T-helper 9 cell (primary cell): ENCODE measurements at regions not wholly inside any gene's neighbourhood (a gene's known extent, or its start where the extent isn't known, plus 50 kb on each side); places are given as distances from the start of the nearest gene placed in this dataset.
"Not testable (repeated sequence)": the region's sequence is repeated elsewhere in the genome, so short reads cannot be mapped to it uniquely, and the experiment has no call there.

Source experiments
- DNase-seq: peaks from one replicate; pipeline ENCODE4 v3.0.0-alpha.2; 2020

DNA sequence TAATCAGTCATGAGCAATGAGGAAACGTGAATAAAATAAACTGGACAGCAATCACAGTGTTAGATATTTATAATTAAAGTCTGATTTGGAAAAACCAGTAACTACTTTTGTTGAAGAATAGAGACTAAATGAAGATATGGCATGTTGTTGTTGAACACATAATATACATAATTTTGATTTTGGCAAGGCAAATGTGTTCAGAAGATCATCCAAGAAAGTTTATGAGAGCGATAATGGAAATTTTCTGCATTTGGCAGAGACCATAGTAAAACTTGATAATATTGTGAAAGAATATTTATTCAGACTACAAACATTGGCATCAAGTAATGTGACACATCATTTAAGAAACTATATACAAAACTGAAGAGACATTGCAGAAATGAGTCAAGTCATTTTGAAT is 620.7 kb downstream of the TMA16 start:
- DNase-seq, result no peak

DNA sequence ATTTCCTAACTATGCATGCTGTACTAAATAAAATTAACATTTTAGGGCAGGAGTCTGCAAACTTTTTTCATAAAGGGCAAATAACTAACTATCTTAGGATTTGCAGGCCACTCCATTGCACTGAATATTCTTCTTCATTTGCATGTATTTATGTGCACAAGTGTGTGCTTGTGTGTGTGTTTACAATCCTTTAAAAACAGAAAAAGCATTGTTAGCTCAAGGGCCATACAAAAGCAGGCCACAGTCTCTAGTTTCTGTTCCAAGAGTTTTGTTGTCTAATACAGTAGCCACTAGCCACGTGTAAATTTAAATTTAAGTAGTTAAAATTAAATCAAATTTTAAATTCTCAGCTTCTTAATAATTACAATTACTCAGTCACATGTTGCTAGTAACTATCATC is 621.8 kb downstream of the TMA16 start:
- no peak for DNase-seq

DNA sequence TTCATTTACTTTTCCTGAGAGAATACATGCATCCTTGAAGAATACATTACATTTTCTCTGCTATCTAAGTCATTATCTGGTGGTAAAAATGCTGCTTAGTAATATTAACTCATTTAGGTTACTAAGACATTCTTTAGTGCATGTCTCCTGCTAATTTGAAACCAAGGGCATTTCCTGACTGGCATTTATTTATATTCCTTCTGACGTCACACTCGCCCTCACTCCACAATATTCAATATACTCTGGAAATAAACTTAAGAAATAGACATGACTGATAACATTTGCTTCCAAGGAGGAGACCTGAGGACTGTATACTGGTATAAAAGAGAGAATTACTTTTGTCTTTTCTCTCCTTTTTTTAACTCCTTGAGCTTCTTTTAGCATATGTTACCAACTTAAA is 619.5 kb upstream of the SMIM31 start:
- DNase-seq, result no peak

DNA sequence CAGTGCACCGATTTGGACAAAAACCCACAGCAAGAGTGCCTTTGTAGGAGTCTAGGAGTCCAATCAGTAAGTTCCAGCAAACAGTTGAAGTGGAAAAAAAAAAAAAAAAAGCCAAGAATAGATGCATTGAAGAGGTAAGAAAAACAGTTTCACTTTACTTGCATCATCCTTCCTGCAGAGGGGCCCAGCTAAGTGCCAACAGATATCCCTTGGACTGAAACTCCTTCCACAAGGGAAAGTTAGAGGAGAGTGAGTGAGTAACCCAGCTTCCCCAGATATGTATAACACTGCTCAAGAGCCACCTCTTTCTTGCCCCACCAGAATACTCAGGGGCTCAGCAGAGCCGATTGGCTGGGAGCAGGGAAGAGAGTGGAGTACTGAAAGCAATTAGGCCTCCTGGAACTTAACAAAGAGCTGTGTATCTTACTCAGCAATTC is 617.7 kb upstream of the SMIM31 start:
- no peak for DNase-seq

DNA sequence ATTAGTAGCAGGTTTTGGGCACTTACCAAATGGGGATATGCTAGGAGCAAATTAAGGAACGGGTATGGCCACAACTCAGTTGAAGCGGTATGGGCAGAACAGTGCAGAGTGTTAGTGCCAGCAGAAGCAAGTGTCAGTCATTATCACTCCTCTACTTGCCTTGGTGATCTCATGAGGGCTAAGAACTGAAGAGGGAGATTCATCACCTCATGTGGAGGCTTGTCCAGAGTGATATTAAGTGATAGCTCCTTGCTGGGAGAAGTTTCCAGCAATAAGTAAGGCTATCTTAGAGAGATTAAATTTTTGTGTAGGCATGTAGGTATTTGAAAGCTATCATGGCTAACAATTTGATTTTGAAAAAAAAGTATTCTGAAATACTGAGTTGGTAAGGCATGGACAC is 615.4 kb upstream of the SMIM31 start:
- no peak for DNase-seq

DNA sequence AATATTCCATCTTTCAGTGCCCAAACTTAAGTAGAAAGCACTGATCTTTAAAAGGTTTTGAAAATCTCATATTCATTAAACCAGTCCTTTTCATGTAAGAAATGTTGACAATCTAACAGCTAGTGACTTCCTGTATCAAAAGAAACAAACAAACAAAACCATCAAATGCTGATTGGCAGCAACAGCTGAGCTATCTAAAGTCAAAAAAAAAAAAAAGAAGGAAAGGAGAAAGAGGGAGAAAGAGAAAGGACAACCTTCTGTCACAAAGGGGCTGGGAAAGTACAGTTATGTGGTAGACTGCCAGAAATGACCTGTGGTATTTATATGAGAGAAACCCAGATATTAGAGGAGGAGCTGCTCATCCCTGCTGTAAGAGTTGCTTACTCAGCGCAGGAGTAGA is 614.6 kb upstream of the SMIM31 start:
- DNase-seq, result no peak

DNA sequence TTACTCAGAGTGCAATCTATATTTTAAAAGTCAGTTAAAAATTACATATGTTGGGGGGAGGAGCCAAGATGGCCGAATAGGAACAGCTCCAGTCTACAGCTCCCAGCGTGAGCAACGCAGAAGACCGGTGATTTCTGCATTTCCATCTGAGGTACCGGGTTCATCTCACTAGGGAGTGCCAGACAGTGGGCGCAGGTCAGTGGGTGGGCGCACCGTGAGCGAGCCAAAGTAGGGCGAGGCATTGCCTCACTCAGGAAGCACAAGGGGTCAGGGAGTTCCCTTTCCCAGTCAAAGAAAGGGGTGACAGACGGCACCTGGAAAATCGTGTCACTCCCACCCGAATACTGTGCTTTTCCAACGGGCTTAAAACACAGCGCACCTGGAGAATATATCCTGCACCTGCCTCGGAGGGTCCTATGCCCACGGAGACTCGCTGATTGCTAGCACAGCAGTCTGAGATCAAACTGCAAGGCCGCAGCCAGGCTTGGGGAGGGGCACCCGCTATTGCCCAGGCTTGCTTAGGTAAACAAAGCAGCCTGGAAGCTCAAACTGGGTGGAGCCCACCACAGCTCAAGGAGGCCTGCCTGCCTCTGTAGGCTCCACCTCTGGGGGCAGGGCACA is 612.1 kb upstream of the SMIM31 start:
- not testable (repeated sequence) for DNase-seq

DNA sequence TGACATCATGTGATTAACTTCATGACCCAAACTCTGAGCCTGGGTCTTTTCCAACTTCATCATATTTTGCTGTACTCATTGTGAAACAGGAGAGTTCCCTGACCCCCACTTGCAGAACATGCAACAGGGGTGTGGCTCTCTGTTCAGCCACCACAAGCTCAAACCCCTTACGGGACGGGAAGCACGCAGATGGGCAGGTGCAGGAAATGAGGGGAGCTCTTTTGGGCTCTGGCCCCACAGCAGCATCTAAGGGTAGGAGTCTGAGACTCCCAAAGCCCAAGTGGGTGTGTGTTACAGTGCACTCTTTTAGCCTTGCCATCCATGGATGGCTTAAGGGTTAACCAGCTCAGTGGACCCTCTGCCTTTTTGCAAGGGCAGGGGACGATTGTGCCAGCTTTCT is 599.5 kb upstream of the SMIM31 start:
- DNase-seq, result no peak

DNA sequence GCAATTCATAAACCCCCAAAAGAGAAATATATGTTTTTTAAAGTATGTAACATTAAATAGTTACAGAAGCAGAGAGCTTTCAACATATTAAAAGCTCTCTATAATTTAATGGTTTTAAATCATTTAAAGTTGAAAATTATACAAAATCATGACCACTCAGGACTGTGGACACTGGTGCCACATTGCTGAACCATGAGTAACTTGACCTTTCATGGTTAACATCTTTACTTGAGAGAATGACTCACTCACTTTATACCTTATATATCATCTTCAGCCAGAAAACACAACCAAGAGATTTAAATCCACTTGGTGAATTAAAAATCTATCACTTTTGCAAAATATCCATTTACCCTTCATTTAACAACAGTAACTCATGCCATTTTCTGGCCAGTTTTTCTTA is 584.3 kb upstream of the SMIM31 start:
- DNase-seq, result no peak

DNA sequence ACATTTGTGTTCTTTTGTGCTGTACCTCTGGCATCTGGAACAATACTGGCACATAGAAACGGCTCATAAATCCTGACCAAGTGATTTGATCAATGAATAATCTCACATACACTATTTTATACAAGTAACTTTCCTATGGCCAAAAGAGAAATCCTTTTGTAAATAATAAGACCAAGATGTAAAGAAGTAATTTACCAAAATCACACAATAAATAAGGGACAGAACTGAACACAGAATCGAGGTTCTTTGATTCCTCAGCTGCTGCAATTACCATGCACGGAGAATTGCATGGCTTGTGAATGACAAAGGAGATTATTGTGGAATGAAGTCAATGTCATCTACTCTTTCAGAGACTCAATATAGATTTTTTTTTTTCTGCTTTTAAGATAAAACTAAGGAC is 576.8 kb upstream of the SMIM31 start:
- no peak for DNase-seq

DNA sequence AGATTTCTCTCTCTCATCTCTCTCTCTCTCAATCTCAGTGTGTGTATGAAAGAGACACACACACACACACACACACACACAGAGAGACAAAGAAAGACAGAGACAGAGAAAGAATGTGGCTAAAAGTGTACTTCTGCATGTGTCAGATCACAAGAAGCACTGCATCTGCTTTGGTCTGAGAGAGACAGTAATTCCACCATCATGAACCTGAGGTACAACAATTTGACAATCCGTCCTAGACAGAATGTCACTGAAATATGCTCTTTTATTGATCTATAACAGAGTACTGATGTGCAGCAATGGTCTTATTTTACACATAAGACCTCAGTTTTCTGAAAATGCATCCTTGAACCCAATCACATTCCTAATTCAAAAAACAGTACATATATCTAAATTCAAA is 576.2 kb upstream of the SMIM31 start:
- no peak for DNase-seq

DNA sequence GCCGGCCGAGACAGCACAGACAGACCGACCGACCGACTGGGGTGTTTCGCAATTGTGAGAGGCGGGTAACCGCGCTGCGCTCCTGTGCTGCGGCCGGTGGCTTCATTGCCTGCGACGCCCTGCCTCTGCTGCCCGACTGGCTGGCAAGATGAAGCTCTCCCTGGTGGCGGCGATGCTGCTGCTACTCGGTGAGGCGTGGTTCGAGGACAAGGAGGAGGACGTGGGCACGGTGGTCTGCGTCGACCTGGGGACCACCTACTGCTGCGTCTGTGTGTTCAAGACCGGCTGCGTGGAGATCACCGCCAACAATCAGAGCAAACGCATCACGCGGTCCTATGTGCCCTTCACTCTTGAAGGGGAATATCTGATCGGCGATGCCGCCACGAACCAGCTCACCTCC is 565.7 kb upstream of the SMIM31 start:
- no peak for DNase-seq

DNA sequence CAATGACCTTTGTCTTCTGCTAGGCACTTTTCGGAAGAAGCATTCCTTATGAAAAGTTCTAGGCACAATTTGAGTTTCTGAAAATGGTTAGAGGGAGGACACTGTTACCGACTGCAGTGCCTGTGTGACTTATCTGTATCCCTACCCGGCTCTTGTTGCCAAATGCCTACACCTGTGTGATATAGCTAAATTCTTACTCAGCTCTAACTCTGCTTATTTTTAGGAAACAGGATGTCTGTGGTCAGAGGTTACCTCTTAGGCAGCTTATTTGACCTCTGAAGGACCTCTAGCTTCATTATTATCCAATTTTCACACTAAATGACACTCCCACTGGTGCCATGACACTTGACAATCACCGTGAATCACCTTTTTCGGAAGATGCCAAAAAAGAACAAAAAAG is 561.1 kb upstream of the SMIM31 start:
- no peak for DNase-seq

DNA sequence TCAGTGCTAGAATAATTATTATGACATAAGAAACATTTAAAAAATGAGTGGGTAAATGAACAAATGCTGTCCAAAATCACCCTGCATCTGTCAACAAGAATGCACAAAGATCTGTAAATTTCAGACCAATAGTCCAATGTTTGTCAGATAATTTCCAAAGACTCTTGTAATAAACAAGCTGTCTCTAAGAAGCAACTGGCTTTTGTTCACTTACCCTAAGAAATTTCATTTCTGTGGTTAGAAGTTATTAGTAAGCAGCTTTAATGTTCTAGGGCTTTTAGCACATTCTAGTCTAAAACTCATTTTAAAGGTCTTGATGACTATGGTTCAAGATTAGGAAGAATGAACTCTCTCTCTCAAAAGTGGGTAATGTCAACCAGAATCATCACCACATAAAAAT is 560.3 kb upstream of the SMIM31 start:
- DNase-seq, result no peak

DNA sequence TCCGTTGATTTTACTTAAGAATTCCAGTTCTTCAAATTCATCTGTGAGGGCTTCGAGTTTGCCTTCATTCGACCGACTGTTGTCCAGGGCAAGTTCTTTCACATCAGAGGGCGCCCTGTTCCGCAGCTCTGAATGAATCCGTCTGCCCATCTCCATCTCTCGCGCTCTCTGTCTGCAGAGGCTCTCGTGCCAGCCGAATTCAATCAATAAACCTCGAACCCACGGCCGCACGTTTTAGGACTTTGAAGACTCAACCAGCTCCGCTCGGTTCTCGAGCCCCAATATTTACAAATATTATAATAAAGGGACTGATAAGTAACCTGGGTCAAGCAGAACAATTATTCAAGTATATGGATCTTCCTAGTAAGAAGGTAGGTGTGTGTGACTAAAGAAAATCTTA is 556.4 kb upstream of the SMIM31 start:
- DNase-seq, result no peak

DNA sequence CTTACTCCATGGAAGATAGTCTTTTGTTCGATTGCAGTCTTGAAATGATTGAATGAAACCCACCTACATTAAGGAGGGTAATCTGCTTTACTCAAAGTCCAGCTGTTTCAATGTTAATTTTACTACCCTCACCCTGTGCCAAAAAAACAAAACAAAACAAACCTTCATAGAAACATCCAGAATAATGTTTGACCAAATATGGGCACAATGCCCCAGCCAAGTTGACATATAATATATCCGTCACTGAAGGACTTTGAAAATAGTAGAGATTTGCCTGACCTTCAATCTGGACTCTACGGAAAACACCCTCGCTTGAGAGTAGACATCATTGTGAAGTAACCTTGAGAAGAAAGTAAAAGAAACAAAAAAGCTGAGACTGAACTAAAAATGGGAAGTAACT is 550.5 kb upstream of the SMIM31 start:
- DNase-seq, result no peak

DNA sequence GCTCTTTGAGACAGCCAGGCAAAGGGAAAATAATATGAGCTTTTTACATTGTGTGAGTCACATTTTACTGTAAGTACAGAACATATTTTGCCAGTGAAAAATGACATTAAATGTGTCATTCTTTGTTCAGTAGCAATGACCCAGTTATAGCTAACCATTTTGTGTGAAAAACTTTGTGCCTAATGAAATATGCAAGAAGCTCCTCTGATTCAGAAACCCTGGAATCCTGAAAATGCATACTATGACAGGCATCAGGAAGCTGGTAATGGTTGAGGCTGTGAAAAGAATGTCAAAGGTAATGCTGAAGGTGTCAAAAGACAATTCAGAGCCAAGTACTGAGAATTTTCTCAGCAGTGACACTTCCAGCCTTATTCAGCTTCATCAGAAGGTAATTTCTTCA is 549.5 kb upstream of the SMIM31 start:
- no peak for DNase-seq

DNA sequence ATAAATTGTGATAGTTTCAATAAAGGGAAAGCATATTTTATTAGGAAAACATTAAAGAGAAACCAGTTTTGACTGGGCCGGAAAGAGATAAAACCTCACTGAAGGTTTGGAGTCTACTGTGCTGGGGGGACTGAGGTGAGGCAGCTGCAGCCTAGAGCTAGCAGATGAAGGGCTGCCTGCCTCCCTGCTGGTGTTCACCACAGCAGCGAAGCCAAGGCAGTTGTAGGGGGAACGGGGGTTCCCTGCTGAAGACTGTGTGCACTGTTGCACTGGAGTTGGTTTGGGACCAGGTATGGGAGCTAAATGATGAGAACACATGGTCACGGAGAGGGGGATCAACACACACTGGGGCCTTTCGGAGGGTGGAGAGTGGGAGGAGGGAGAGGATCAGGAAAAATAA is 546.5 kb upstream of the SMIM31 start:
- no peak for DNase-seq

DNA sequence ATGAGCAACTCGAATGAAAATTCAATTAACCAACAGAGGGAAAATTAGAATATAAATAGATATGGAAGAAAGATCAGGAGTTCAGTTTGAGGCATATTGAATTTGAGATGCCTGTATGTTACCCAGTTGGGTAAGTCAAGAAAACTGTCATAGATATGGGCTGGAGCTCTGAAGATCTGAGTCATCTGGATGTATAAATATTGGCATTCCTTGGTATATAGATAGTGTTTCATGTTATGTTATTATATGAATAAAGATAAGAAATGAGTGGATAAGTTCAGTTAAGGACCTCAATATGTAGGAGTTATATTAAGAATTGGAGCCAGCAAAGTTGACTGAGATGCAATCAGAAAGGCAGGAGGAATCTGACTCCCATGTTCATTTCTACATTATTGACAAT is 543.6 kb upstream of the SMIM31 start:
- DNase-seq, result no peak

DNA sequence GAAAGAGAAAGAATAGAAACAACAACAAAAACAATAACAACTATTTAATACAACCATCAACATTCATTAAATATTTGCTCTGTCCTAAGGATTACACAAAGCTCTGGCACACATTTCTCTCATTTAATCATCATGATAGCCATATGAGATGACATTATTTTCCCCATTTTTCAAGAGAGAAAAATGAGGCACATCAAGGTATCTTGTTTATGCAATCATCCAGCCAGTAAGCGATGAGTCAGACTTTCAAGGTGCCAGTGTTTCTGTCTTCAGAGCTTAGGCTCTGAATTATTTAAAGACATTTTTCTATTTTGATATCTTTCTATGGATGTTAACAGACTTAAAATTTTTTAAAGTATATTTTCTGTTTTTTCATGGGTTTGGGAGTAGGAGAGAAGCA is 541.8 kb upstream of the SMIM31 start:
- DNase-seq, result no peak

DNA sequence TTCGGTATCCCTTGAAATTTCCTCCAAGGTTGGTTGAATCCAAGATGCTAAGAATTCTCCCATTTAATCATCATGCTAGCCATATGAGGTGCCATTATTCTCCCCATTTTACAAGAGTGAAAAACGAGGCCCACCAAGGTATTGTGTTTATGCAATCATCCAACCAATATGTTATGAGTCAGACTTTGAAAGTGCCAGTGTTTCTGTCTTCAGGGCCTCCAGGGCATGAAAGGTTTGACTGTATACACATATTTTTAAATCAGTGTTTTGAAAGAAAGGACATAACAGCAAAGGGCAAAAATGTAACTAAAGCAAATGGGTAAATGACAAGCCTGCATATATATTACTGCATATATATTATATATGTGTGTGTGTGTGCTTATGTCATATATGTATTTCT is 541.2 kb upstream of the SMIM31 start:
- DNase-seq, result no peak

DNA sequence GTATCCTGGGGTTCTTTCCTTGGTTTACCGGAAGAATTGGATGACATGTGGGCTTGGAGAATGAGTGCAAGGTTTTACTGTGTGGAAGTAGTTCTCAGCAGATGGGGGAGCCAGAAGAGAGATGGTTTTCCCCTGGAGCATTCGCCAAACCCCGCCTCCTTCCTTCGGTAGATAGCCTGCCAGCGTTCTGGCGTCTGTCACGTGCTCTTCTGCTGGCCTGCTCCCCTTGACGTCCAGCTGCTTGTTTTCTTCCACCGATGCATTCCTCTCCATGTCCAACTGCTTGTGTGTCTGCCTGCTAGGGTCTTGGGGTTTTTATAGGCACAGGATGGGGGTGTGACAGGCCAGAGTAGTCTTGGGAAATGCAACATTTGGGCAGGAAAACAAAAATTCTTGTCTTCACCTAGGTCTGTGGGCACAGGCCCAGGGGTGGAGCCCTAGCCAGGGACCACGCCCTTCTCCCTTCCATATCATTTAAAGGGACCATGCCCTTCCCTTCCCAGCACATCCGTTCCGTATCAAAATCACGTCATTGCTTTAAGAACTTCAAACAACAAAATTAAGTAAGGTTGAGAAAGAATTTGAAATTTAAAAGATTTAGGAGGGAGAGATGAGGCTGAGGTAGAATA is 538.7 kb upstream of the SMIM31 start:
- DNase-seq, result no peak

DNA sequence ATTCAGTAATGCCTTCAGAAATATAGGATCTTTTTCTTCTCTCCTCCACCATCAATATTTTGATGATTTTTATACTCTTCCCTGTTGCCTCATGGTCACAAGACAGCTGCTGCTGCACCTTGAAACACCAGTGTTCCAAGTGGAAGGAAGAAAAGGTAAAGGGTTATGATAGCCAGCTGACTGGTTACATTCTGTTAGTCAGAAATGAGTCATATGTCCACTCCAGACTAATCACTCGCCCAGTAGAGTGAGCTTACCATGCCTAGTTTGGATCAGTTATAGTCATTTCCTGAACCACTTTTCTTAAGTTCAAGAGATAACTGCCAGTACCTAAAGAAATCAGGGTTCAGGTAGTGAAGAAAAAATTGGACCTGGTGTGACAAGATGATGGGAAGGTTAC is 532.3 kb upstream of the SMIM31 start:
- DNase-seq, result no peak

DNA sequence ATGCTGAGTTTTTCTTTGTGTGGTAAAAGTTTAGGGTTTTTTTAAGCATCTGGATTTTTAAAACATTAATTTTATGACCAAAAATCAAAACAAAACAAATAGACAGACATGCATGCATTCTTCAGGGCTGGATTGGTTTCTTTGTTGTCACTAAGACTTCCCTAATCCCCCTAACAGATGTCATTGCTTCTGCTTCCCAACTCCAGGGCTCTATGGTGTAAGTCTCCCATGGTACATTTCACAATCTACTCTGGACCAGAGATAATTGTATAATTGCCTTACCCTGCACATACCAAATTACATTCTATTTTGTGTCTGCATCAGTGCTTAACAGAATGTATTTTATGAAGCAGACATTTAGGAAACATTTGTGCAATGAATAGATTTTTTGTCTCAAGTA is 529.1 kb upstream of the SMIM31 start:
- DNase-seq, result no peak

DNA sequence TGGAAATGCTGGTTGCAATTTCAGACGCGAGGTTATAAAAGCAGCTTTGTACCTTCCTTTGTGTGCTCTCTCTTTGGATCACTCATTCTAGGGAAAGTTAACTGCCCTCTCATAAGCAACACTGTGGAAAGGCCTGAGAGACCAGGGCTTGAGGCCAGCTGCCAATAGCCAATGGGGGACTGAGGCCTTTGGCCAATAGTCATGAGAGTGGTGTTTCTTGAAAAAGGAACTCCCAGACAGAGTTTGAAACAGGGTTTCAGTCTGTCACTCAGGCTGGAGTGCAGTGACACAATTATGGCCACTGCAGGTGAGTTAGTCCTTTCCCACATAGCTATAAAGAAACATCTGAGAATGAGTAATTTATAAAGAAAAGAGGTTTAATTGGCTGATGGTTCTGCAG is 524.7 kb upstream of the SMIM31 start:
- no peak for DNase-seq
